NCI-H1105 (cell line): ENCODE measurements at regions not wholly inside any gene's neighbourhood (a gene's known extent, or its start where the extent isn't known, plus 50 kb on each side); places are given as distances from the start of the nearest gene placed in this dataset.

ENCODE experiments used
- DNase-seq: peaks from one replicate; lab custom pipeline; 2025; lab: John Stamatoyannopoulos, UW

DNA sequence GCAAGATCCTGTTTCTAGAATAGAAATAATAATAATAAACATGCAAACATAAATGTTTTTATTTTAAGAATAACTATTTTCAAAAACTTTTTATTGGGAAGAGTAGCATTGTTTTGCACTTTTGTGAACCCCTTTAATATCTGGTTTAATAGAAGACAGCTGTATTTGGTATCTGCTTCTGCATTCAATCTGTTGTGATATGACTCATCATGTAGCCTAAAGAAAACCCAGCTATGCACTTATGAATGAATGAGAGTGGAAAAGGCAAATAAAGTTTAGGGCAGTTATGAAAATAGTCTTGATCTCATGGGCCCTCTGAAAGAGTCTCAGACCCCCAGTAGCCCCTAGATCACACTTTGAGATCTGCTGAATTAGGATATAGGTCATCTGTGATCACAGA lies 100.4 kb upstream of the PPP2R3A start:
- no peak for DNase-seq

- DNase-seq, result no peak
Observed at GRCh38 chr3:135865553-135865952, 100.0 kb upstream of the PPP2R3A start.

GRCh38 chr3:135867911-135868310 lies 97.6 kb upstream of the PPP2R3A start:
- DNase-seq, result no peak

DNA sequence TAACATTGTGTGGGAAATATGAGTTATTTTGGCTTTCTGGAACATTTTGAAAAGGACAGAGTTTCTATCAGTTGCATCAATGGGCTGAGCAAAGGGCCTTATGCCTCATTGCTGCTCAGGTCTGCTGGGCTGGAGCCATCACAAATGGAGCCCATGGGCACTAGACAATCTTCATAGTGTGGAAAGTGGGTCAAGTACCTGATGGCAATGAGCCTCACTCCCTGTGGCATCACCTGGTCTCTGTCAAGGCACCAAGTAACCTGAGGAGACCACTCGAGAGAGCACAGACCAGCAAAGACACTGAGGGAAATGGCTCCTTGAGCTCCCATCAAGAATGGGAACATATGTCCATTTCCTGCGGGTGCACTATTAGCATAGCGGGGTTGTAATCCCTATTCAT lies 96.7 kb upstream of the PPP2R3A start:
- DNase-seq, result no peak

DNA sequence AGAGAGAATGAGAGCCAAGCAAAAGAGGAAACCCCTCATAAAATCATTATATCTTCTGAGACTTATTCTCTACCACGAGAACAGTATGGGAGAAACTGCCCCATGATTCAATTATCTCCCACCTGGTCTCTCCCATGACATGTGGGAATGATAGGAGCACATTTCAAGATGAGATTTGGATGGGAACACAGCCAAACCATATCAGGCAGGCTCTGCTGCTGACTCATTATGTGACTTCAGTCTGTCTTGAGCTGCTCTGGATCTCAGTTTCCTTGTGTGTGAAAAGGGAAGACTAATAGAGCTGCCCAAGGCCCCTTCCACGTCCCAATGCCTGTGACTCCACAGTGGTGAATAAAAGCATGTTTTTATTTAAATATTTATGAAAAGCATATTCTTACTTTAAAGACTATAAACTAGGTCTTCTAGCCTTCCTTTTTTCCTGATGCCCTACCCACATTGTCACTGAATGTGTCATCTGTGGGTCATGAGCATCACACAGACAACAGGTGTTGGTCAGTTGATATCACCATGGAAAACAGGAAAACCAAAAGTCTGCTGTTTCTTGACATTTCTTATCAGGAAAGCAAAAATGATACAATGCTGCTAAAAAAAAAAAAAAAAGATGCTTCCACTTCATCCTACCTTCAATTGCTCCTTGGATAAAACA lies 96.0 kb upstream of the PPP2R3A start:
- DNase-seq, result no peak

DNA sequence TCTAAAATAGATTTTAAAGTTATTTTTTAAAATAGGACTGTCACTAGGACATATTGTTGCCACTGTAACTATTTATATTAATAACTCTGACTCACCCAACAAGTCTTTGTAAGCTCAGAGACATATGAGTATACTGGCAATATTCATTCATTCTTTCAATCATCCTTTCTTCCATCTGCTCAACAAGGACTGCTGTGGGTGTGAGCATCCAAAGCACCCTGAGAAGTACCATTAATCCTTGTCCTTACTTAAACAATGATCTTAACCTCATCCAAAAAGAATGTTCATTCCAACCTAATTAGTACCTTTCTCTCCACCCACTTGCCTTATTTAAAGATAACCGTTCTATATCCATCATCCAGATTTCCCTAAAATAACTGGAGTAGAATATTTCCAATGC lies 94.2 kb upstream of the PPP2R3A start:
- DNase-seq, result no peak

DNA sequence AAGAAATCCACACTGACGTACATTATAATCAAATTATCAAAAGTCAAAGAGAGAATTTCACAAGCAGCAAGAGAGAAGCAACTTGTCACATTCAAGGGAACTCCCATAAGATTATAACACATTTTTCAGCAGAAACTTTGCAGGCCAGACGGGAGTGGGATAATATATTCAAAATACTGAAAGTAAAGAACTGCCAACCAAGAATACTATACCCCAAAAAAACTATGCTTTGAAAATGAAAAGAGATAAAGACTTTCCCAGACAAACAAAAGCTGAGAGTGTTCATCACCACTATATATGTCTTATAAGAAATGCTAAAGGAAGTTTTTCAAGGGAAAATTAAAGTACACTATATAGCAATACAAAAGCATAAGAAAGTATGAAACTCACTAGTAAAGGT lies 91.5 kb upstream of the PPP2R3A start:
- DNase-seq, result no peak

- DNase-seq, result no peak
Observed at GRCh38 chr3:135878501-135878900, 87.0 kb upstream of the PPP2R3A start.

- no peak for DNase-seq
Observed at GRCh38 chr3:135885885-135886284, 79.6 kb upstream of the PPP2R3A start.

- DNase-seq, result no peak
Observed at GRCh38 chr3:135887220-135887619, 78.3 kb upstream of the PPP2R3A start.

- no peak for DNase-seq
Observed at GRCh38 chr3:135889443-135889842, 76.1 kb upstream of the PPP2R3A start.

DNA sequence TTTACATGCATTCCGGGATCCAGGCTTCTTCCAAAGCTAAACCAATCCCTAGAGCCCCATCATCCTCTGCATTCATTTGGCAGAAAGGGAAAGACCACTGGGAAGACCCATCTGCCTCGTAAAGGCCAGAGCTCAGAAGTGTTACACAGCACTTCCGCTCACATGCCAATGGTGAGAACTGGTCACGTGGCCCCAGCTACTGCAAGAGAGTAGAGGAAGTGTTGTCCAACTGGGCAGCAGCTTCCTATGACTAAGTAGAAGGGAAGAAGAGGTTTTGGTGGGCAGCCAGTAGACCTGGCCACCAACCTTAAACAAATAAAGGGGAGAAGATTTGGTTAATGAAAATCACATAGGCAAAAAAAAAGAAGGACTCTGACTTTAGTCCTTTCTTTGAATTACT lies 74.4 kb upstream of the PPP2R3A start:
- no peak for DNase-seq

DNA sequence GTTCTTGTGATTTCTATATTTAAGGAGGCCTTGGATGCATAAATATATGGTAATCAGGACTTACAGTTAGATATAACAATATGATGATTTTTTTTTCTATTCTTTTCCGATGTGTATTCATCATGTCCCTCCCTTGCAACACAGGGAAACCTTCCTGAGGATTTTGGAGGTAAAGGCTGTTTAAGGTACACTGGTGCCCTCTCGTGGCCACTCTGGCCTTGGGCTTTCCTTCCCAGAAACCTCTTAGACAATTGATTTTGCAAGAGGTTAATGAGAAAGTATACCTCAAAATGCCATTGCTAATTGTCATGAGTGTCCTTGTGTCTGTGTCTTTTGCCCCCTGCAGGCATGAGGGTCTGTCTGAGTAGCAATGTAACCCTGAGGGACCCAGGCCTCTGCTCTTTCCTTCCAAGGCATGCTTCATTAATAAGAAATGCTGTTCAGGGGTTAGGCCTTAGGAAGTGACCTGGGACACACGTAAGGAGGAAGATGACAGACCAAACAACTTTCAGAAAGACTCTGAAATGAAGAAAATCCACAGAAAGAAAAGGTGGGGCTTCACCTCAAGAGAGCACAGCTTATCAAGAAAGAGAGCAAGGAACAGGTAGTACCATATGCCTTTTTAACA lies 70.3 kb upstream of the PPP2R3A start:
- peak; percentile 90 for DNase-seq

- no peak for DNase-seq
Observed at GRCh38 chr3:135895734-135896121, 69.8 kb upstream of the PPP2R3A start.

DNA sequence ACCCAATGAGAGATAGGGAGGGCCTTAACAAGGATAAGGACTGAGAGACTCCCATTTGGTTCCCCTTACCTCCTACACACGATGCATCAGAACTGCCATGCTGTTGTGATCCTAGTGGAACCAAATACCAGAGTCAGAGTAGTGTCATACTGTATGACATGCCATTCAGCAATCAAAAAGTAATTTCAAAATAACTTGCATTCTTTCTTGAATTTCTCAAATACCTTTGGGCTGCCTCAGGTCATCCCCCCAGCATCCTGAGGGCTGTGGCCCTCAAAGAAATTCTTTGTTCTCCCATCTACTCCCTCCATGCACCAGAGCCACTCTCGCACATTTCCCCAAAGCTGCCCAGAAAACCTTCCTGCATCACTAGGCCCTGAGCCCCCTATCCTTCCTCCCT lies 68.9 kb upstream of the PPP2R3A start:
- DNase-seq, result no peak

DNA sequence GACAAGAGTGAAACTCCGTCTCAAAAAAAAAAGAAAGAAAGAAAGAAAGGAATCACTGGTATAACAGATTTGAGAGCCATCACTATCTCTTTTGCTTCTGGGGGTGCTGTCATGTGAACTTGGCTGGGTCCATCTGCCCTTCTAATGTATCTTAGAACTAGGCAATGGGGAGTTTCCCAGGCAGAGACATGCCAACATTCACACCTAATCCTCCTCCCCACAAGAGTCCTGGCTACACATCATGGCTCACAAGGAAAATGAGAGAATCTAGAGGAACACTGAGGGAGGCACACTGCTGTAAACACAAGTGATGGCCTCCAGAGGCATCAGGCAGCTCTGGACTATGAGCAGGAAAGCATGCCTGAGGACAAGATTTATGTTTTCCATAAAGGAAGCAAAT lies 67.8 kb upstream of the PPP2R3A start:
- DNase-seq, result no peak

- DNase-seq, result no peak
Observed at GRCh38 chr3:135898774-135899173, 66.8 kb upstream of the PPP2R3A start.

- DNase-seq, result no peak
Observed at GRCh38 chr3:135905058-135905724, 60.3 kb upstream of the PPP2R3A start.

GRCh38 chr3:135907422-135908165 lies 57.9 kb upstream of the PPP2R3A start:
- peak; percentile 31 for DNase-seq

DNA sequence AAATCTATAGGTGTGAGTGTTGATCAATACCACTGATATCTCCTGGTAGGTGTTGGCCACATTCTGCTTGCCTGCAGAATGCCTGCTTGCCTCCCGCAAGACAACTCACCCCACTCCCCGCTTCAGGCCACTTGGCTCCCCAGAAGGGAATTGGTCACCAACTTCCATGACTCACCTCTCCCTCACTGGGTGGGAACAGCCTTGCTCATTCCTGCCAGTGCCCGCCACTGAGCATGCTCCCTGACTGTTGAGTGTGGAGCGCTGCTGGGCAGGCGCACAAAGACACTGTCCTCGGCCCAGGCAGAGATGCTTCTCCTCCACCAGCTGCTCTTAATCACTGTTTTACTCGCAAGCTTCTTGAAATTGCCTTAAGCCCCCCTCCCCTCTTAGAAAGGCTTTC lies 57.3 kb upstream of the PPP2R3A start:
- no peak for DNase-seq

DNA sequence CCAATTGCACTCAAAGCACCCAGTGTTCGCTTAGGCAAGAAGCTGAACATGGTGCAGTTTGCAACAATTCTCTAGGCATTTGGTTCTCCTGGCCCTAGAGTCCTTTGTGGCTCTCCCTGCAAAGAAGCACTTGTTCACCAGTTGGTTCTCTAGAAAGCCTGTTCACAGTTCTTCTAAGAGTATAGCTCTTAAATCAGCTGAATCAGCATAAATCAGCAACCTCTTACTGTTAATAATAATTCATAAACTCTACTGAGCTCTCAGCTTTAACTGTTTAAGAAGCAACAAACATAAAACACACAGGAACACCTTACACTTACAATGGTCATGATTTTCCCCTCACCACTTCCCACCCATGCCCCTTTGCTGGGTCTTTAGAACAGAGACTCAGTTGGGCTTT lies 56.8 kb upstream of the PPP2R3A start:
- no peak for DNase-seq

GRCh38 chr3:135911110-135911509 lies 54.4 kb upstream of the PPP2R3A start:
- DNase-seq, result no peak

DNA sequence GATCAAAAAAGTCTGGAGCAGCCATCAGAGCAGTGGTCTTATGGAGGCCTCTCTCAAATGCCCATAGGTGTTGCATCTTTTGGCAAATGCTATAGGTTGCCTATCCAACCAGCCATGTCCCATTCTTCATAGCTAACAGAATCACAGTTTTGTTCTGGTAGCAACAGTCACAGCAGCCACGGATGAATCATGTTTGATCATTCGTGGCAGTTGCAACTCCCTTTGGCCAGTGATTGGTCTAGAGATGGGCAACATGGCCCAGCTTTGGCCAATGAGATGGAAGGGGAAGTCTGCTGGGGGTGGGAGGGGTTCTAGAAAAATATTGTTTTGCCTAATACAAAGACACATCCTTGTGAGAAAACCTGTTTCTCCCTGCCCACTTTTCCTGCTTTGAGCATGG lies 50.3 kb upstream of the PPP2R3A start:
- DNase-seq, result no peak
